ENCODE measurements at regions not wholly inside any gene's neighbourhood (a gene's known extent, or its start where the extent isn't known, plus 50 kb on each side); places are given as distances from the start of the nearest gene placed in this dataset.

DNA sequence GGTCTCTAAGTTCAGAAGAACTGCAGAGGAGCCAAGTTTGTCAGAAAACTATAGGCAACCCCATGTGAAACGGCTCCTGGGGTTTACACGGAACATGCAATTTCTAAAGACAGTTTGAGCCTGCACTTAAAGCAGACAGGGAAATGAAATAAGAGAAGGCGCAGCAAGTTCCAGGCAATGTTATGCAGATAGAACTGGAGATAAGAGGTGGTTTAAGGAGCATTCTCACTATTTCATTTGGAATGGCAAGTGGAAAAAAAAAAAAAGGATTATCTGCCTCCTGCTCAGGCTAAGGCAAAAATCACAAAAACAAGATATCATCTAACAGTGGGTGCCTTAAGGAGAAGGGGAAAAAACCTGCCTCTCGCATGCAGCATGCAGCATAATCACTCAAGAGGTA is 2252.4 kb downstream of the MAT2B start:
- no peak overlapping the region for H3K4me2 ChIP-seq (ENCODE audit: low read length)
- no peak overlapping the region for H3K4me3 ChIP-seq (ENCODE audit: low read length)
- H3K9ac ChIP-seq (ENCODE audit: low read depth, low read length): no peak overlapping the region
- H3K4me1 ChIP-seq (ENCODE audit: control insufficient read depth, insufficient read depth, low read length): no peaks in the 10 kb centered on the region
- H3K27me3 ChIP-seq (ENCODE audit: control insufficient read depth, insufficient read depth, low read length): no peaks in the 10 kb centered on the region
- H3K9me3 ChIP-seq (replicated peaks; ENCODE audit: low read length): peaks cover 5% of the 10 kb centered on the region
- no peaks in the 10 kb centered on the region for H3K36me3 ChIP-seq (ENCODE audit: insufficient read depth, low read length)

DNA sequence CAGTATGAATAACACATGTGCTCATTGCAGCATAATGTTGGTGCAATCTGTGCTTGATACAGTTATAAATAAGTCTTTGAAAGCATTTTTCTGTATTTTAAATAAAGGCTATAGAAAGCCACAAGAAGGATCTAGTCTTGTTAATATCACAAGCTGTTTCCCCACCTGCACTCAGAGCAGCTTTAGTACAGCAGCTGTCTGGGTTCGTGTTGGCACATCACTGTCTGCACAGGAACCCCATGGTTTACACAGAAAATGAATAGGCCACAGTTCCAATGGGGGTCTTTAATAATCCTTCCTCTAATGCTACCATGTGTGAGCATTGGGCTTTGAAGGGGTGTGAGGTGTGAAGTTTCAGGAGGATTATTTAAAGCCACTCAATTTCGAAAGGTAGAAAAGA is 2269.7 kb downstream of the MAT2B start:
- Histone ChIP-seq H3K4me2 (ENCODE audit: low read length) (no peak overlapping the region), H3K9ac (ENCODE audit: low read depth, low read length) (no peak overlapping the region), H3K4me3 (ENCODE audit: low read length) (no peak overlapping the region), H3K9me3 (replicated peaks; ENCODE audit: low read length) (no peaks in the 10 kb centered on the region), H3K36me3 (ENCODE audit: insufficient read depth, low read length) (no peaks in the 10 kb centered on the region), H3K27me3 (ENCODE audit: control insufficient read depth, insufficient read depth, low read length) (no peaks in the 10 kb centered on the region), H3K4me1 (ENCODE audit: control insufficient read depth, insufficient read depth, low read length) (no peaks in the 10 kb centered on the region)

DNA sequence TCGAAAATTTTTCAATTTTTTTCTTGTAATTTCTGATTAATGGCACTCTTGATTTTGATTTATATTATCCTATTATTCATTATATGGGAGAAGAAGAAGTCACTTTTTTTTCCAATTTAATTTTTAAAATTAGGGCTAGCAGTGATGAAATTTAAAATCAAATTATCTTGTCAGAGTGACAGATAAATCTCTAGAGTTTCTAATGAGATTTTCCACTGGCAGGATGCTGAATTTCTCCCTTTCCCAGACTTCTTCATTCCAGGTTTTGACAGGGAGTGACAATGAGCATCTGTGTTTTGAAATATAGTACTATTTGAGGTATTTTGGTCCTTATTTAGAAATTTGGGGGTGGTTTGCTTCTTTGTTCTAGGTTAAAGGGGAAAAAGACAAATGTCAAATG is 2274.1 kb downstream of the MAT2B start:
- Histone ChIP-seq H3K27me3 (ENCODE audit: control insufficient read depth, insufficient read depth, low read length) (no peaks in the 10 kb centered on the region), H3K4me2 (ENCODE audit: low read length) (no peak overlapping the region), H3K9me3 (replicated peaks; ENCODE audit: low read length) (no peaks in the 10 kb centered on the region), H3K9ac (ENCODE audit: low read depth, low read length) (no peak overlapping the region), H3K4me1 (ENCODE audit: control insufficient read depth, insufficient read depth, low read length) (no peaks in the 10 kb centered on the region), H3K36me3 (ENCODE audit: insufficient read depth, low read length) (no peaks in the 10 kb centered on the region), H3K4me3 (ENCODE audit: low read length) (no peak overlapping the region)

DNA sequence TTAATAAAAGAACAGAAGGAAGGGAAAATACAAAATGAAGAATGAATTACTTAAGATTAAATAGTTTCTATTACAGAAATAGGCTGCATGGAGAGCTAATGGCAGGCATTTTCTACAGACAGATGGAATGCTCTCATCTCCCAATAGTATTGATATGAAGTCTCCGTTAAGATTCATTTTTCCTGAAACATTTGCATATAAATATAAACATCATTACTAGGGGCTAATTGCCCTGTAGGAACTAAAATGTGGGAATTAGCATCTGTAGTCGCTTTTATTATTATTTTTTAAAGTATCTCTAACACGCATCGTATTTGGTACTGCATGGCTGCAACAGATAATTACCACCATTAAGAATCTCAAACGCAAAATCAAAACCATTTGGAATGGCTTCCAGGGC is 2275.5 kb downstream of the MAT2B start:
- Histone ChIP-seq H3K9ac (ENCODE audit: low read depth, low read length) (no peak overlapping the region), H3K4me3 (ENCODE audit: low read length) (no peak overlapping the region), H3K27me3 (ENCODE audit: control insufficient read depth, insufficient read depth, low read length) (no peaks in the 10 kb centered on the region), H3K4me2 (ENCODE audit: low read length) (no peak overlapping the region), H3K36me3 (ENCODE audit: insufficient read depth, low read length) (no peaks in the 10 kb centered on the region), H3K9me3 (replicated peaks; ENCODE audit: low read length) (no peaks in the 10 kb centered on the region), H3K4me1 (ENCODE audit: control insufficient read depth, insufficient read depth, low read length) (no peaks in the 10 kb centered on the region)

DNA sequence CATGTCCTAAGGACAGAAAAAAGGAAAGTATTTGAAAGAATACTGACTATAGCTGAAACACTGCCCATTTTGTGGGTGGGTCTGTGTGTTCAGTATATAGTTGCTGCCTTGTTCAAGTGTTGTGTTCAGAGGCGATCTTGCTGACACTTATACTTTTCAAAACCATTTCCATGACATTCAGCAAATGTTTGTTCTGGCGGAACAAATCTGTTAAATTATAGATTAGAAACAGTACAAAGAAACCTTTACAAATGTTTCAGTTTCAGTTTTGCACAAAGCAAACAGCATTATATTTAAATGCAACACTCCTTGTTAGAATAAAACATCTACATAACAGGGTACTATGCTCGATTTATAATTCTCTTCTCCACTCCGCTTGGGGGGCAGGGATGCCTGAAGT is 2276.3 kb downstream of the MAT2B start:
- H3K4me1 ChIP-seq (ENCODE audit: control insufficient read depth, insufficient read depth, low read length): no peaks in the 10 kb centered on the region
- no peak overlapping the region for H3K4me3 ChIP-seq (ENCODE audit: low read length)
- H3K36me3 ChIP-seq (ENCODE audit: insufficient read depth, low read length): no peaks in the 10 kb centered on the region
- no peak overlapping the region for H3K4me2 ChIP-seq (ENCODE audit: low read length)
- no peaks in the 10 kb centered on the region for H3K9me3 ChIP-seq (replicated peaks; ENCODE audit: low read length)
- H3K9ac ChIP-seq (ENCODE audit: low read depth, low read length): no peak overlapping the region
- H3K27me3 ChIP-seq (ENCODE audit: control insufficient read depth, insufficient read depth, low read length): no peaks in the 10 kb centered on the region

DNA sequence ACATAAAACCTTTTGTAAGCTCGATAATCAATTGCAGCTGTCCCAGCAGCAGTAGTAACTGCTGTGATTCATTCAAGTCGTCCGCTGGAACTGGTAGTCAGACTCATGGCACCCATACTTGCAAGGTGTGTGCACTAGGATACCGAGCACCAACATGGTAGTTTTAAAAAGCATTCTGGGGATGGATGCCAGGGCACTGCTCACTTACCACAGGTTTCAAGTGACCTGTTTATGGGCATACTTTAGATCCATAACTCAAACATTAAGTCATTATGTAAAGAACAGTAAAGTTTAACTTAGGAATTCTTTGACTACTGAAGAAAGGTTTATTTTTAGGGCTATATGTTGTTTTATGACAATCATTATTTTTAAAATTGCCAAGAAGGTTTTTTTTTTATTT is 2277.6 kb downstream of the MAT2B start:
- H3K9me3 ChIP-seq (replicated peaks; ENCODE audit: low read length): peaks cover 4% of the 10 kb centered on the region
- H3K4me3 ChIP-seq (ENCODE audit: low read length): no peak overlapping the region
- no peaks in the 10 kb centered on the region for H3K27me3 ChIP-seq (ENCODE audit: control insufficient read depth, insufficient read depth, low read length)
- H3K9ac ChIP-seq (ENCODE audit: low read depth, low read length): no peak overlapping the region
- H3K4me2 ChIP-seq (ENCODE audit: low read length): no peak overlapping the region
- no peaks in the 10 kb centered on the region for H3K4me1 ChIP-seq (ENCODE audit: control insufficient read depth, insufficient read depth, low read length)
- no peaks in the 10 kb centered on the region for H3K36me3 ChIP-seq (ENCODE audit: insufficient read depth, low read length)

DNA sequence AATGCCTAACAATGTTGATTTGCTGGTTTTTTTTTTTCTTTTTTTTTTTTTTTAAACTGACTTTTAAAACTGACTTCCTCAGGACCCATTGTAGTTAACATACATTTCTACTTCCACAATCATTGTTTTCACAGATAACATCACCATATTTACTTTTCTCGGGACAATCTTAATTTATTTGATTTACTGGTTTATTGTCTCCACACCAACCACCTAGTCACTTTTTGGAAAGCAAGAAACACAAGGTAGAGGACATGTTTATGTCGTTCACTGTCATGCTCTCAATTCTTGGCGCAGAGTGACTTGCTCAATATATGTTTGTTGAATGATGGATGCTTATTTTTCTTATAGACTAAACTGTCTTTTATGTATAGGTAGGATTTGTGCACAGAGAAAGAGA is 2280.7 kb downstream of the MAT2B start:
- Histone ChIP-seq H3K4me1 (ENCODE audit: control insufficient read depth, insufficient read depth, low read length) (no peaks in the 10 kb centered on the region), H3K9ac (ENCODE audit: low read depth, low read length) (no peak overlapping the region), H3K4me2 (ENCODE audit: low read length) (no peak overlapping the region), H3K4me3 (ENCODE audit: low read length) (no peak overlapping the region), H3K36me3 (ENCODE audit: insufficient read depth, low read length) (no peaks in the 10 kb centered on the region), H3K9me3 (replicated peaks; ENCODE audit: low read length) (peaks cover 4% of the 10 kb centered on the region), H3K27me3 (ENCODE audit: control insufficient read depth, insufficient read depth, low read length) (no peaks in the 10 kb centered on the region)

DNA sequence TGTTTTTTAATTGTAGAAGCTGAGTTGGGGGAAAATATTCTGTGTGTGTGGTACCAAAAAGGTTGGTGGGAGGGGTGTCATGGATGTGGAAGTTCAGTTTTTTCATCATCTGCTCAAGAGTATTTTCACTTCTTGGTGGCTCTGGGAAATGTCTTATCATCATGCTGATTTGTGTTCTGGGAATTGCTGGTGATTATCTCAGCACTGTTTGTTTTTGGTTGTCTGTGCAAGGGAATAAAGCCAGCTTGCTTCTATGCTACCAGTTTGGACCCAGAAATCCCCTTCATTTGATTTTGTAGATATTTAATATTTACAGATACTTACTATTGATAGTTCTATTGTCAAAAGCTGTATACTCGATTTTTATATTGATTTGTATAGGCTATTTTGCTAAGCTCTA is 2289.7 kb downstream of the MAT2B start:
- Histone ChIP-seq H3K9ac (ENCODE audit: low read depth, low read length) (no peak overlapping the region), H3K4me3 (ENCODE audit: low read length) (no peak overlapping the region), H3K4me2 (ENCODE audit: low read length) (no peak overlapping the region), H3K4me1 (ENCODE audit: control insufficient read depth, insufficient read depth, low read length) (no peaks in the 10 kb centered on the region), H3K27me3 (ENCODE audit: control insufficient read depth, insufficient read depth, low read length) (no peaks in the 10 kb centered on the region), H3K36me3 (ENCODE audit: insufficient read depth, low read length) (no peaks in the 10 kb centered on the region), H3K9me3 (replicated peaks; ENCODE audit: low read length) (peaks cover 5% of the 10 kb centered on the region)

DNA sequence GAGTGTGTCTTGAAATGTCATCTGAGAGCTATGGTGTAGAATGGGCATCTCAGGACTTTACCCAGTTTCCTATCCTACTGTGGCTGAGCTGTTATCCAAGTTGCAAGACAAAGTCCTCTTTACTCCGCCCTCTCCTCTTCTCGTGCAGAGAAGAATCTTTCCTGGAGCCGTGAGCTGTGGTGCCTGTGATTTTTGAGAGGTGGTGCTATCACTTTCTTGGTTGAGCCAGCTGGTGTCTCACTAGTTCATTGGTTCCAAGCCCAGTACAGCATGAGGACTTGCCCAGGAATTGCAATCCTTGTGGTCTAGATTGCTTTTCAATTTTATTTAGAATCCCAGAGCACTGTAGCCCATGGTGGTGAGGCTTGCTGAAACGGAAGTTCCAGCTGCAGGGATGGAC is 2300.3 kb downstream of the MAT2B start:
- Histone ChIP-seq H3K27me3 (ENCODE audit: control insufficient read depth, insufficient read depth, low read length) (no peaks in the 10 kb centered on the region), H3K9ac (ENCODE audit: low read depth, low read length) (no peak overlapping the region), H3K4me2 (ENCODE audit: low read length) (no peak overlapping the region), H3K36me3 (ENCODE audit: insufficient read depth, low read length) (no peaks in the 10 kb centered on the region), H3K9me3 (replicated peaks; ENCODE audit: low read length) (no peaks in the 10 kb centered on the region), H3K4me1 (ENCODE audit: control insufficient read depth, insufficient read depth, low read length) (no peaks in the 10 kb centered on the region), H3K4me3 (ENCODE audit: low read length) (no peak overlapping the region)

DNA sequence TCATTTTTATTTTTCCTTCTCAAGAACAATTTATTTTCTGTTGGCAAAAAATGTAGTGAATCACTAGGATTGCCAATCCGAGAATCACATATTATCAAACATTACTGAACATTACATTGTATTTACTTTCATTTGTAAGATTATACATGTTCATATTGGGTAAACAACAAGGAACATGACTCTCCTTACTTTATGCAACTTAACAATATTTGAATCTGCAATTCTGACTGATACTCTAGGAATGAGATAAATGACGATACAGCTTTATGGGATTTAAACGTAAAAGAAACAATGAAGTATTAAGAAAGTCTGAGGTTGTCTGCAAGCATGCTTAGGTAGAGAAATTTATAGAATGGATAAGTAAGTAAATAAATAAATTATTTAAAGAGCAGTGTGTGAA is 2302.9 kb downstream of the MAT2B start:
- no peaks in the 10 kb centered on the region for H3K4me1 ChIP-seq (ENCODE audit: control insufficient read depth, insufficient read depth, low read length)
- H3K9ac ChIP-seq (ENCODE audit: low read depth, low read length): no peak overlapping the region
- H3K27me3 ChIP-seq (ENCODE audit: control insufficient read depth, insufficient read depth, low read length): no peaks in the 10 kb centered on the region
- no peaks in the 10 kb centered on the region for H3K9me3 ChIP-seq (replicated peaks; ENCODE audit: low read length)
- no peak overlapping the region for H3K4me2 ChIP-seq (ENCODE audit: low read length)
- H3K4me3 ChIP-seq (ENCODE audit: low read length): no peak overlapping the region
- no peaks in the 10 kb centered on the region for H3K36me3 ChIP-seq (ENCODE audit: insufficient read depth, low read length)

DNA sequence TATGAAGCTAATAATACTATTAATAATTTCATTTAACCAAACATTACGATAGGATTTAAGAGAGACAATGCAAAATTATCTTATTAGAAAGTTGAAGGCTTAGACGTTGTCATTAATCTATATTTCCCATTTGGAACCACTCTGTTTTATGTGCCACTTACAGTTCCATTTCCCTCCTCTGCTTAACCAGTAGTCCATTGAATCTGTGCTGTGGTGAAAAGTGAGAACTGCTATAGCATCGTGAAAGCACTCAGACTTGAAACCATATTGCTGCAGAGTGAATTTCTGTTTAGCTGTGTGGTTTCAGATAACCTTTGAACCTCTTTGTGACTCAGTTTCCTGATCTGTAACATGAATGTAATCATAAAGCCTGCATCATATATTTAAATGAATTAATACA is 2304.5 kb downstream of the MAT2B start:
- Histone ChIP-seq H3K9me3 (replicated peaks; ENCODE audit: low read length) (no peaks in the 10 kb centered on the region), H3K4me2 (ENCODE audit: low read length) (no peak overlapping the region), H3K27me3 (ENCODE audit: control insufficient read depth, insufficient read depth, low read length) (no peaks in the 10 kb centered on the region), H3K36me3 (ENCODE audit: insufficient read depth, low read length) (no peaks in the 10 kb centered on the region), H3K9ac (ENCODE audit: low read depth, low read length) (no peak overlapping the region), H3K4me1 (ENCODE audit: control insufficient read depth, insufficient read depth, low read length) (no peaks in the 10 kb centered on the region), H3K4me3 (ENCODE audit: low read length) (no peak overlapping the region)

DNA sequence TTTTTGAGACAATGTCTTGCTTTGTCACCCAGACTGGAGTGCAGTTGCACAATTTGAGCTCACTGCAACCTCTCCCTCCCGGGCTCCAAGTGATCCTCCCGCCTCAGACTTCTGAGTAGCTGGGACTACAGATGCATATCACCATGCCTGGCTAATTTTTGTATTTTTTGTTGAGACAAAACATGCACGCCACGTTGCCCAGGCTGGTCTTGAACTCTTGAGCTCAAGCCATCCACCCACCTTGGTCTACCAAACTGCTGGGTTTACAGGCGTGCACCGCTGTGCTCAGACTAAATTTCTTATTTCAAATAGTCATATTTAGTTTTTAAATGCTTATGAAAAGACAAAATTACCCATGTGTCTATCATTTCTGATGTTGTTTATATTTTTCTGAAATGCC is 2324.1 kb downstream of the MAT2B start:
- Histone ChIP-seq H3K9me3 (replicated peaks; ENCODE audit: low read length) (peaks cover 6% of the 10 kb centered on the region), H3K4me1 (ENCODE audit: control insufficient read depth, insufficient read depth, low read length) (no peaks in the 10 kb centered on the region), H3K4me2 (ENCODE audit: low read length) (no peak overlapping the region), H3K9ac (ENCODE audit: low read depth, low read length) (no peak overlapping the region), H3K27me3 (ENCODE audit: control insufficient read depth, insufficient read depth, low read length) (no peaks in the 10 kb centered on the region), H3K4me3 (ENCODE audit: low read length) (no peak overlapping the region), H3K36me3 (ENCODE audit: insufficient read depth, low read length) (no peaks in the 10 kb centered on the region)

DNA sequence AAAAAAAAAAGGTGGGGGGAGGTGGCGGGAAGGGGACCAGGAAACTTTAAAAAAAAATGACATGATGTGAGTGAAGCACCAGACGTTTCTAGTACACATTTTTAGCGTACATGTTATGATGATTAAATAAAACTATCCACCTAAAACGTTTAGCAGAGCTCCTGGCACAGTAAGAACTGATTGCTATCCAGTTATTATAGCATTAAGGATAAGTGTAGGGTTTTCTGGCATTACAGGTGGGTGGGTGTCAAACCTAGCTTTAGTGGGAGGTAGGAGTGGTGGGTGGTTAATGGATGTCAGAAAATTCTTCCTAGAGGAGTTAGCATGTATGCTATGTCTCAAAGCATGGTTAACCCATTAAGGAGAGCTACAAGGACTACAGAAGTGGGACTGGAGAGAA is 2329.5 kb downstream of the MAT2B start:
- Histone ChIP-seq H3K36me3 (ENCODE audit: insufficient read depth, low read length) (no peaks in the 10 kb centered on the region), H3K9me3 (replicated peaks; ENCODE audit: low read length) (peaks cover 4% of the 10 kb centered on the region), H3K4me1 (ENCODE audit: control insufficient read depth, insufficient read depth, low read length) (no peaks in the 10 kb centered on the region), H3K4me3 (ENCODE audit: low read length) (no peak overlapping the region), H3K27me3 (ENCODE audit: control insufficient read depth, insufficient read depth, low read length) (no peaks in the 10 kb centered on the region), H3K9ac (ENCODE audit: low read depth, low read length) (no peak overlapping the region), H3K4me2 (ENCODE audit: low read length) (no peak overlapping the region)
